ENCODE measurements at regions not wholly inside any gene's neighbourhood (a gene's known extent, or its start where the extent isn't known, plus 50 kb on each side); places are given as distances from the start of the nearest gene placed in this dataset.

DNA sequence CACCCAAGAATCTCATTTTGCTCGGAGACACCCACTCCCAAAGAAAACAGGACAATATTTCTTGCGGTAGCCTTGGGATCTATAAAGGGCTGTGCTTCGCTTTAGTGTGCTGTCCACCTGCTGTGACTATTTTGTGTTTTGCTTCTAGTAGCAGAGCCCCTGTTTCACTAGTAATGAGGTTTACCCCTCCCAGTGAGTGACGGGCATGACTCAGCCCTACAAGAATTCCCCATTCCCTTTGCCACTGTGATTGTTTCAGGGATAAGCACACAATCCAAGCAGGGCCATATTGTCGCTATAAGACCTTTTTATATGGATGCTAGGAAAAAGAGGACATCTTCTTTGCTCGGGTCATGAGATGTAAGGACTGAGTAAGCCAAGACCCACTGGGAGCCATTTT, 62.5 kb upstream of the FOXB1 start:
- TF ChIP-seq, protein P1, sequence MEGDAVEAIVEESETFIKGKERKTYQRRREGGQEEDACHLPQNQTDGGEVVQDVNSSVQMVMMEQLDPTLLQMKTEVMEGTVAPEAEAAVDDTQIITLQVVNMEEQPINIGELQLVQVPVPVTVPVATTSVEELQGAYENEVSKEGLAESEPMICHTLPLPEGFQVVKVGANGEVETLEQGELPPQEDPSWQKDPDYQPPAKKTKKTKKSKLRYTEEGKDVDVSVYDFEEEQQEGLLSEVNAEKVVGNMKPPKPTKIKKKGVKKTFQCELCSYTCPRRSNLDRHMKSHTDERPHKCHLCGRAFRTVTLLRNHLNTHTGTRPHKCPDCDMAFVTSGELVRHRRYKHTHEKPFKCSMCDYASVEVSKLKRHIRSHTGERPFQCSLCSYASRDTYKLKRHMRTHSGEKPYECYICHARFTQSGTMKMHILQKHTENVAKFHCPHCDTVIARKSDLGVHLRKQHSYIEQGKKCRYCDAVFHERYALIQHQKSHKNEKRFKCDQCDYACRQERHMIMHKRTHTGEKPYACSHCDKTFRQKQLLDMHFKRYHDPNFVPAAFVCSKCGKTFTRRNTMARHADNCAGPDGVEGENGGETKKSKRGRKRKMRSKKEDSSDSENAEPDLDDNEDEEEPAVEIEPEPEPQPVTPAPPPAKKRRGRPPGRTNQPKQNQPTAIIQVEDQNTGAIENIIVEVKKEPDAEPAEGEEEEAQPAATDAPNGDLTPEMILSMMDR (IDR thresholded peaks at IDR 0.05; ENCODE audit: insufficient read depth, low read depth, low read length, missing control alignments): no peak
- no peak overlapping the region for H3K4me3 ChIP-seq (ENCODE audit: low read depth, low read length)
- DNase-seq (ENCODE audit: low read depth): no peak

DNA sequence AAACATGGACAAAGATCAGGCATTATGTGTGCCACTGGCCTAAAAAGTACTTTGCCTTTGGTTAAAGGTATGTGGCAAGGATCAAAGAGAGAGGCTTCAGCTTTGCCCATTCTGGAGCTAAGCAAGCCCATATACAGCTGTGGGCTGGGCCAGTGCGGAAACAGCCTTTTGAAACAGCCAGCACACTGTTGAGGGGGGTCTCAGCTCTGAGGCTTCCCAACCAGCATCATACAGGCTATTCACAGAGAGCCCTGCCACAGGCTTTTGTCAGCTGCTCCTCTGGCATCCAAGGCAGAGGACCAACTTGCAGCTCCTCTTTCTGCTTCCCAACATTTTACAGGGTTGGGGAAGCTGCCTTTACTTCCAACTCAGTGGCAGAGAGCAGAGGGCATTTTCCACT, 63.2 kb upstream of the FOXB1 start:
- DNase-seq (ENCODE audit: low read depth): no peak
- TF ChIP-seq, protein P1 (IDR thresholded peaks at IDR 0.05; ENCODE audit: insufficient read depth, low read depth, low read length, missing control alignments): no peak
- H3K4me3 ChIP-seq (ENCODE audit: low read depth, low read length): no peak overlapping the region

DNA sequence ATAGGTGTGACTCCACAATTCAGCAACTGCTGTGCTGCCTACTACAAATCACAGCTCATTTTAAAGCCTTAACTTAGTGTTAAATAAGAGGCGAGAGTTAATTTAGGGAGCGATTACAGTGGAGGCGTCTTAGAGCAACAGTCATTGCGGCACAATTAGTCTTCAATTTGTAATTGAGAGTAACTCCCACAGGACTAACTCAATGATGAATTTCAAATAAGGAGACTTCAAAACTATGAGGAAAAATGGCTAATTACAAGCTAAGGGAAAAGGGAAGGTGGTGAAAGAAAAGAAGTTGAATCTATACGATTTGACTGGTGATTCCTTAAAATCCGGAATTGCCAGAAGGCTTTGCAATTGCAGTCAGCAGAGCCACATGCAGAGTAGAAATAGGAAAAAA, 63.7 kb upstream of the FOXB1 start:
- DNase-seq (ENCODE audit: low read depth): no peak
- TF ChIP-seq, protein P1 (IDR thresholded peaks at IDR 0.05; ENCODE audit: insufficient read depth, low read depth, low read length, missing control alignments): no peak
- H3K4me3 ChIP-seq (ENCODE audit: low read depth, low read length): no peak overlapping the region

DNA sequence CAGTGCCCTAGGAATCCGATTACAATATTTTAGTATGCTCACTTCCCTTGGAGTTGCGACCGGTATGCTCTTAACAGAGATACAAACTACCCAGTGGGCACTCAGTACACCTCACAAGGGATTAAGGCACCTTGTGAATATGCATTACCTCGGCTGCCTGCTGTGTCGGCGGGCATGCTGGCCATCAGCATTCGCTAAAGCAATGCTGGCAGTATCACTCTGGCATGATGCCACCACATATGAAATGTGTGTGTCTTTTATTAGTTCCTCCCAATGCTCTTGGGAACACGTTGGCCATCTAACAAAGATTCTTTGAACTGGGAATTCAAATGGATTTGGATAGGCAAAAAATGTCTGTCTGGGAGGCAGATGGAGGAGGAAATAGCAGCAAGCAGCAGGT, 67.4 kb upstream of the FOXB1 start:
- H3K4me3 ChIP-seq (ENCODE audit: low read depth, low read length): no peak overlapping the region
- TF ChIP-seq, protein P1 (IDR thresholded peaks at IDR 0.05; ENCODE audit: insufficient read depth, low read depth, low read length, missing control alignments): no peak
- no peak for DNase-seq (ENCODE audit: low read depth)

DNA sequence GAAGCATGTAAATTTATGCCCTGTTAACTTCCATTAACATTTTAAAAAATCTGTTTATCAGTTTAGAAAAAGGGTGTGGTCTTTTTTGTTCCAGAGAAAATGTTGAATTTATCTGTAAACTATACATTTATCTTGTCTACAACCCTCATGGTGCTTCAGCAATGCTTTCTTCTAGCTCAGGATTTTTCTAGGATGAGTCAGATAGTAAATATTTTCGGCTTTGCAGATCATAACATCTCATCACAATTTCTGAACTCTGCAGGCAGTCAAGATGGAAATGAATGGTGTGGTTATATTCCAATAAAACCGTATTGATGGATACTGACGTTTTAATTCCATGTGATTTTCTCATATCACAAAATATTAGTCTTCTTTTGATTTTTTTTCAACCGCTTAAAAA, 70.5 kb upstream of the FOXB1 start:
- TF ChIP-seq, protein P1 (IDR thresholded peaks at IDR 0.05; ENCODE audit: insufficient read depth, low read depth, low read length, missing control alignments): no peak
- no peak for DNase-seq (ENCODE audit: low read depth)
- H3K4me3 ChIP-seq (ENCODE audit: low read depth, low read length): no peak overlapping the region

DNA sequence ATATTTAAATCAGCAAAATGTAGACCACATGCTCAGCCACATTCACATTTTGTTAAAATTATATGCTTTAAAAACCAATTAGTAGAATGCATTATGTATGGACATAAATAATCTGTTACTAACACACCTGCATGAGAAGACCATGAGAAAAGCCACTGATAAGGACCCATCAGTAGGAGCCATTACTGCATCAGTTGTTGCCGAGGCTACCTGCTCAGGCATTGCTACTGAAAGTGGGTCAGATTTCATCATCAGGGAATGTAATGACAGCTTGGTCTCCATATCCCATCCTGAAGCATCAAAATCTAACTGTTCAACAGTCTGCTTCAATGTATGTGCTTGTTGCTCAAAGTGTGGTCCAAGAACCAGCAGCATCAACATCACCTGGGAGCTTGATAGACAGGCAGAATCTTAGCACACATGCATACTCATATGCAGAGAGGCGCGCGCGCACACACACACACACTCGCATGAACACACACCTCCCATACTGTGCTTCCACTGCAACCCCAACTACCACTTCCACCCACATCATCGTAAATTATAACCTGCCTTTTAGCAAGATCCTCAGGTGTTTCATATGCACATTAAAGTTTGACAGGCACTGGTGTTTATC, 72.4 kb upstream of the FOXB1 start:
- no peak overlapping the region for H3K4me3 ChIP-seq (ENCODE audit: low read depth, low read length)
- DNase-seq (ENCODE audit: low read depth): no peak
- TF ChIP-seq, protein P1 (IDR thresholded peaks at IDR 0.05; ENCODE audit: insufficient read depth, low read depth, low read length, missing control alignments): no peak

All from GM12865 (cell line).